ENCODE measurements at regions not wholly inside any gene's neighbourhood (a gene's known extent, or its start where the extent isn't known, plus 50 kb on each side); places are given as distances from the start of the nearest gene placed in this dataset.

DNA sequence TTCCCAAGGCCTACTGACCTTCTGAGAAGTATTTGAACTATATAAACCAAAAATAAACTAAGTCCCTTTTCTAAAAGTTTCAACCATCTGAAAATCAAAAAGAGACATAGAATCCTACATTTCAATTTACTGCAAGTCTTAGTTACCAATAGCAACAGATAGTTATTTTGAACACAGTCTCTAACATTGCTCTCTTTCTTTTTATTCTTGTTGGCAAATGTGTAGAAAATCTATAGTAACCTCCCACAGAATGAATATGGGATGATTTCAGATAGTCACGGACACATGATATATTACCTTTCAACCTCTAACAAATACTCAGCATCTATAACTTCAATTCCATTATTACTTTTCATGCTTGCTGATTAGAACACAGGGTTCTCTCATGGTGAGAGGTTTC is 68.9 kb upstream of the RAB3GAP2 start:
- no peak overlapping the region for H3K23ac ChIP-seq (ENCODE audit: insufficient read length)
- H3K27me3 ChIP-seq (replicated peaks in 1 of 4; ENCODE audit: control insufficient read depth in 3 of 4, extremely low read depth in 1 of 4, insufficient read depth in 3 of 4, low read length in 3 of 4) = no peaks in the 10 kb centered on the region; a peak in 3 of 7 replicates
- H3K4me2 ChIP-seq (ENCODE audit: insufficient read depth in 1 of 2, low read depth in 2 of 2, low read length in 2 of 2) = no peak overlapping the region
- POLR2A ChIA-PET (ENCODE audit: partially characterized antibody) = no interaction called here
- no peaks in the 10 kb centered on the region for H3K79me2 ChIP-seq (ENCODE audit: control insufficient read depth in 1 of 2, insufficient read depth in 2 of 2, low read length in 2 of 2)
- H4K20me1 ChIP-seq (replicated peaks in 1 of 2; ENCODE audit: control insufficient read depth in 1 of 2, insufficient read depth in 2 of 2, low read length in 2 of 2) = no peaks in the 10 kb centered on the region
- no peak overlapping the region for H2AK5ac ChIP-seq (ENCODE audit: low read depth, low read length)
- 89% methylated on average over 1 of the region's 1 CpG; no CpG with 5 or more reads in 1 of the 2 experiments for WGBS, 2 experiments (ENCODE audit: extremely low coverage in 1 of 2, insufficient coverage in 1 of 2, insufficient read length in 1 of 2, insufficient replicate concordance in 2 of 2, low coverage in 1 of 2, low lambda C conversion rate in 2 of 2, missing lambda C conversion rate in 1 of 2)
- CTCF ChIA-PET (ENCODE audit: partially characterized antibody) = interaction anchor here (0.6 to 1.2 kb wide), 5 partner anchors 13 to 60 kb away, joined by 3 to 4 read pairs (median 3); no protein-coding TSS in a partner anchor
- no peaks in the 10 kb centered on the region for H3K23me2 ChIP-seq (ENCODE audit: low read depth, low read length)
- no peak overlapping the region for H4K8ac ChIP-seq (ENCODE audit: extremely low read depth, insufficient read depth, low read length)
- H4K91ac ChIP-seq (replicated peaks; ENCODE audit: insufficient read length, low read length) = no peak overlapping the region
- no peak overlapping the region for H2AFZ ChIP-seq (ENCODE audit: low read length)
- FAIRE-seq (no peak), DNase-seq (ENCODE audit: low read depth in 1 of 2, low spot score in 2 of 2) (no peak)
- H3K4me1 ChIP-seq (replicated peaks in 1 of 4; ENCODE audit: control insufficient read depth in 3 of 4, insufficient read depth in 4 of 4, low read length in 3 of 4) = peaks cover 2 to 20% (median 12%) of the 10 kb centered on the region in 4 experiments; a peak in 6 of 7 replicates
- H2BK15ac ChIP-seq (ENCODE audit: low read length) = no peak overlapping the region
- H3K4ac ChIP-seq (replicated peaks; ENCODE audit: insufficient read length, low read depth, low read length) = no peak overlapping the region
- H2BK120ac ChIP-seq (replicated peaks; ENCODE audit: low read depth, low read length) = no peak overlapping the region
- no peak overlapping the region for H4K5ac ChIP-seq (ENCODE audit: insufficient read length, low read depth, low read length)
- H3K9me3 ChIP-seq (ENCODE audit: insufficient read depth in 2 of 2, low read depth in 1 of 2, low read length in 1 of 2) = no peaks in the 10 kb centered on the region
- H2BK20ac ChIP-seq (ENCODE audit: low read length) = no peak overlapping the region
- no peak overlapping the region for H3K4me3 ChIP-seq (ENCODE audit: extremely low read depth in 1 of 4, insufficient read depth in 2 of 4, low read depth in 3 of 4, low read length in 4 of 4)
- no peak overlapping the region for H3K18ac ChIP-seq (ENCODE audit: extremely low read depth, low read length)
- H3K79me1 ChIP-seq (ENCODE audit: low read depth, low read length) = no peaks in the 10 kb centered on the region
- H3K56ac ChIP-seq (replicated peaks; ENCODE audit: insufficient read length, low read depth, low read length) = no peak overlapping the region
- H2BK5ac ChIP-seq (ENCODE audit: low read depth, low read length) = no peak overlapping the region
- H3K27ac ChIP-seq (ENCODE audit: low read depth, low read length) = no peak overlapping the region
- H3K36me3 ChIP-seq (ENCODE audit: control insufficient read depth in 2 of 4, insufficient read depth in 4 of 4, low read length in 3 of 4) = no peaks in the 10 kb centered on the region
- H2BK12ac ChIP-seq (ENCODE audit: low read depth, low read length) = no peak overlapping the region
- H3K9ac ChIP-seq (replicated peaks in 1 of 4; ENCODE audit: extremely low read depth in 1 of 4, low read depth in 3 of 4, low read length in 3 of 4) = no peak overlapping the region
- H3K14ac ChIP-seq (ENCODE audit: insufficient read length) = no peak overlapping the region
- no peak for TF ChIP-seq POLR2A (IDR thresholded peaks at IDR 0.05; ENCODE audit: control extremely low read depth in 1 of 2, low read depth in 2 of 2, low read length in 2 of 2)

Measured in H1 (cell line).